GM12878 (cell line): ENCODE measurements at regions not wholly inside any gene's neighbourhood (a gene's known extent, or its start where the extent isn't known, plus 50 kb on each side); places are given as distances from the start of the nearest gene placed in this dataset.

Experiments
- ATAC-seq: fragments of 200-7000 bp; cut with Tn5 transposase; 3 replicates; pipeline ENCODE4 v1.9.1; 2020; ENCODE audit warnings: mild to moderate bottlenecking, moderate library complexity
- BruUV-seq: library from RNA; stranded (reverse); fragments of 400-500 nt; replicated peaks from 2 replicates; lab custom pipeline; 2021; lab: Mats Ljungman, UMichigan
- CTCF ChIA-PET: fragments of 300-600 bp; sonication (Branson Sonifier 250); formaldehyde crosslinking; extraction: SDS; loops from one replicate; lab custom pipeline; 2021; ENCODE audit warnings: inconsistent platforms; lab: Yijun Ruan, JAX
- POLR2A ChIA-PET: fragments of 350-600 bp; formaldehyde crosslinking; extraction: SDS; loops from one replicate; lab custom pipeline; 2021; ENCODE audit warnings: inconsistent platforms; lab: Charles Lee
- RAD21 ChIA-PET: fragments of 300-600 bp; sonication (Branson Sonifier 250); formaldehyde crosslinking; loops from one replicate; lab custom pipeline; 2023; ENCODE audit warnings: antibody characterized with exemption; ENCODE audit not compliant: unreplicated experiment; lab: Charles Lee
- SMC1A ChIA-PET: fragments of 300-600 bp; sonication (Branson Sonifier 250); formaldehyde crosslinking; loops from one replicate; lab custom pipeline; 2023; ENCODE audit not compliant: unreplicated experiment, uncharacterized antibody; lab: Charles Lee
- DNase-seq: peaks from one replicate; pipeline ENCODE4 v3.0.0-alpha.2; 2011; ENCODE audit warnings: low read depth, low spot score
- FAIRE-seq: peaks from 3 replicates; lab custom pipeline; 2011; peaks lifted over from hg19 to GRCh38; lab: Jason Lieb, UNC
- H2AFZ ChIP-seq: 2 replicates; pipeline ENCODE4 v1.6.0; 2011; ENCODE audit warnings: low read depth, low read length, control low read depth; ENCODE audit not compliant: control insufficient read depth
- H3K27ac ChIP-seq: 2 replicates; pipeline ENCODE4 v1.5.1; 2011; ENCODE audit warnings: control low read depth; ENCODE audit not compliant: control insufficient read depth, insufficient read depth
- H3K27me3 ChIP-seq, 2 experiments: replicated peaks in 1 of 2; 2 replicates each; pipeline versions ENCODE4 v1.6.0 to v1.6.1; 2011; ENCODE audit warnings: low read length in 1 of 2; ENCODE audit not compliant: control insufficient read depth in 2 of 2, insufficient read depth in 2 of 2
- H3K36me3 ChIP-seq, 2 experiments: 2 replicates each; pipeline ENCODE4 v1.5.1; 2011; ENCODE audit warnings: low read length in 1 of 2; ENCODE audit not compliant: control insufficient read depth in 2 of 2, insufficient read depth in 2 of 2
- H3K4me1 ChIP-seq: 2 replicates; pipeline ENCODE4 v1.6.1; 2011; ENCODE audit warnings: mild to moderate bottlenecking, low read length, moderate library complexity, mixed read lengths; ENCODE audit not compliant: control insufficient read depth, insufficient read depth
- H3K4me2 ChIP-seq: 2 replicates; pipeline ENCODE4 v1.6.0; 2011; ENCODE audit warnings: control low read depth; ENCODE audit not compliant: control insufficient read depth, insufficient read depth
- H3K4me3 ChIP-seq: fragments of 200-600 bp; sonication (generic); 2 replicates; pipeline ENCODE4 v1.5.1; 2016
- H3K79me2 ChIP-seq: 2 replicates; pipeline ENCODE4 v1.6.0; 2011; ENCODE audit warnings: low read length; ENCODE audit not compliant: control insufficient read depth, insufficient read depth
- H3K9ac ChIP-seq: 2 replicates; pipeline ENCODE4 v1.8.0; 2011; ENCODE audit warnings: low read length, control low read depth, mixed read lengths; ENCODE audit not compliant: control insufficient read depth, insufficient read depth
- H3K9me3 ChIP-seq: replicated peaks from 3 replicates; pipeline ENCODE4 v1.5.1; 2011; ENCODE audit warnings: mild to moderate bottlenecking, low read length; ENCODE audit not compliant: control insufficient read depth, insufficient read depth
- H4K20me1 ChIP-seq: 2 replicates; pipeline ENCODE4 v1.6.0; 2011; ENCODE audit not compliant: control insufficient read depth, insufficient read depth
- BACH1 ChIP-seq: fragments of 450-650 bp; IDR thresholded peaks from 2 replicates; pipeline ENCODE4 v1.6.1; 2017; ENCODE audit warnings: mild to moderate bottlenecking, borderline replicate concordance
- CHD4 ChIP-seq: fragments of 200-600 bp; sonication (generic); IDR thresholded peaks from 2 replicates; pipeline ENCODE4 v1.6.1; 2016; ENCODE audit warnings: mild to moderate bottlenecking
- CTCF ChIP-seq, 3 experiments: IDR thresholded peaks in 2 of 3; conservative IDR thresholded peaks in 1 of 3; 2 replicates each; pipeline ENCODE4 v1.5.1; 2011; ENCODE audit warnings: low read depth in 3 of 3, low read length in 3 of 3, mild to moderate bottlenecking in 3 of 3, control low read depth in 2 of 3, moderate library complexity in 2 of 3, inconsistent platforms in 1 of 3, mixed read lengths in 1 of 3; ENCODE audit not compliant: control insufficient read depth in 2 of 3, insufficient read depth in 1 of 3; ENCODE audit errors: extremely low read depth in 1 of 3
- EED ChIP-seq: sonication (generic); IDR thresholded peaks from 2 replicates; pipeline ENCODE4 v1.6.1; 2016; ENCODE audit warnings: antibody characterized with exemption, low read depth
- IKZF1 ChIP-seq: fragments of 450-650 bp; conservative IDR thresholded peaks from 2 replicates; pipeline ENCODE4 v1.6.1; 2017; ENCODE audit warnings: antibody characterized with exemption, mild to moderate bottlenecking
- KDM1A ChIP-seq: fragments of 200-600 bp; sonication (generic); IDR thresholded peaks from 2 replicates; pipeline ENCODE4 v1.6.1; 2016; ENCODE audit warnings: borderline replicate concordance
- MTA3 ChIP-seq: IDR thresholded peaks from 2 replicates; pipeline ENCODE4 v1.6.1; 2012; ENCODE audit warnings: low read length, inconsistent platforms, borderline replicate concordance
- NBN ChIP-seq: fragments of 450-650 bp; IDR thresholded peaks from 2 replicates; pipeline ENCODE4 v1.6.1; 2016
- NFYB ChIP-seq: IDR thresholded peaks from 2 replicates; pipeline ENCODE4 v1.6.1; 2011; ENCODE audit warnings: low read depth, mild to moderate bottlenecking, low read length, improper control_type of control experiment, moderate library complexity; ENCODE audit not compliant: insufficient read depth
- NR2C2 ChIP-seq: IDR thresholded peaks from 2 replicates; pipeline ENCODE4 v1.6.1; 2011; ENCODE audit warnings: borderline replicate concordance, low read depth; ENCODE audit not compliant: control insufficient read depth, insufficient read length
- PAX5 ChIP-seq: IDR thresholded peaks from 2 replicates; pipeline ENCODE4 v1.6.1; 2011; ENCODE audit warnings: low read depth, low read length, borderline replicate concordance
- RAD21 ChIP-seq: IDR thresholded peaks from 2 replicates; pipeline ENCODE4 v1.6.1; 2011; ENCODE audit warnings: mild to moderate bottlenecking, low read depth, low read length, moderate library complexity; ENCODE audit not compliant: insufficient read depth
- RB1 ChIP-seq: fragments of 450-650 bp; formaldehyde crosslinking; IDR thresholded peaks from 2 replicates; pipeline ENCODE4 v1.6.1; 2017; ENCODE audit warnings: mild to moderate bottlenecking, borderline replicate concordance
- SMC3 ChIP-seq: IDR thresholded peaks from 2 replicates; pipeline ENCODE4 v1.6.1; 2011; ENCODE audit warnings: low read length, improper control_type of control experiment, borderline replicate concordance
- SP1 ChIP-seq: IDR thresholded peaks from one replicate; pipeline ENCODE4 v1.6.1; 2011; ENCODE audit warnings: low read depth, low read length
- TCF12 ChIP-seq: IDR thresholded peaks from 2 replicates; pipeline ENCODE4 v1.6.1; 2011; ENCODE audit warnings: low read depth, mild to moderate bottlenecking, low read length
- ZNF622 ChIP-seq: fragments of 450-650 bp; IDR thresholded peaks from 2 replicates; pipeline ENCODE4 v1.6.1; 2017; ENCODE audit warnings: mild to moderate bottlenecking, inconsistent platforms
- ZZZ3 ChIP-seq: IDR thresholded peaks from 2 replicates; pipeline ENCODE4 v1.6.1; 2011; ENCODE audit warnings: low read depth; ENCODE audit not compliant: control insufficient read depth, insufficient read length
- WGBS: methylation state at CpG from one replicate; pipeline ENCODE4 v1.1.6; 2016; ENCODE audit warnings: low lambda C conversion rate; ENCODE audit not compliant: insufficient replicate concordance, insufficient coverage; ENCODE audit errors: missing lambda C conversion rate; 5-methylcytosine and 5-hydroxymethylcytosine counted together
- in situ Hi-C: fragments of 300-500 bp; cut with MboI; formaldehyde crosslinking; loops from 9 replicates; pipeline ENCODE4 v1.14.3; 2018; ENCODE audit warnings: mixed read lengths
- intact Hi-C: fragments of 100-400 bp; cut with micrococcal nuclease; formaldehyde crosslinking; loops from one replicate; pipeline ENCODE4 v1.14.2; 2022; ENCODE audit not compliant: unreplicated experiment
- TF ChIP-seq, protein P1 (sequence below): IDR thresholded peaks from 2 replicates; pipeline ENCODE4 v1.6.1; 2011; ENCODE audit warnings: borderline replicate concordance, low read depth, mild to moderate bottlenecking, moderate library complexity, low read length; ENCODE audit not compliant: insufficient read depth, poor library complexity, severe bottlenecking
- TF ChIP-seq, protein P2 (sequence below): fragments of 450-650 bp; IDR thresholded peaks from 2 replicates; pipeline ENCODE4 v1.6.1; 2016; ENCODE audit warnings: mild to moderate bottlenecking

DNA sequence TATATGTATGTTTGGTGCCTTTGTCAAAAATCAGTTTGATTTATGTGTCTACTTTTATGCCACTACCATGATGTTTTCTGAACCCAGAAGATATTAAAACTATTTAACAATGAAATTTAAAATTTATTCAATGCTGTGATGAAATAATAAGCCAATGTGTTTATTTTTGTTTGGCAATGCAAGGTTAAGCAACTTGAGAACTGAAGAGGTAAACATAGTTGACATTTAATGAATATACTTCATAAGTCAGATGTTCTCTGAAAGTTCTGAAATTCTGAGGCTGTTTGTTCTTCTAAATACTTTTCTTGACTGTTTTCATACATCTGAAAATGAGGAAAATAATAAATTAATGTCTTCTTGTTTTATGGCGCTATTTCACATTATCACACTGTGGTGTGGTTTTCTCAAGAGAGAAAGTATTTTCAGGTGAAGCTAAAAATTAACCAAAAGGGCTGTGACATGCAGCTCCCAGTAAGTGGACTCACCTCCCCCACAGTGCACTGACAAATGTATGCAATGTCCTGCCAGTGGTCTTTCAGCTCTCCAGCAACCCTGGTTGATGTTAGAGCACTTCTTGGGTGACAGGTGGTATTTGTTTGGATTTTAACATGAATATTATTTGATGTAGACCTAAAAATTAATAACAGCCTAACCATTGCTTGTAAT lies 863.6 kb upstream of the SALL3 start (continued):
- TF ChIP-seq TCF12 = no peak
- TF ChIP-seq PAX5 = no peak
- TF ChIP-seq, protein P1, sequence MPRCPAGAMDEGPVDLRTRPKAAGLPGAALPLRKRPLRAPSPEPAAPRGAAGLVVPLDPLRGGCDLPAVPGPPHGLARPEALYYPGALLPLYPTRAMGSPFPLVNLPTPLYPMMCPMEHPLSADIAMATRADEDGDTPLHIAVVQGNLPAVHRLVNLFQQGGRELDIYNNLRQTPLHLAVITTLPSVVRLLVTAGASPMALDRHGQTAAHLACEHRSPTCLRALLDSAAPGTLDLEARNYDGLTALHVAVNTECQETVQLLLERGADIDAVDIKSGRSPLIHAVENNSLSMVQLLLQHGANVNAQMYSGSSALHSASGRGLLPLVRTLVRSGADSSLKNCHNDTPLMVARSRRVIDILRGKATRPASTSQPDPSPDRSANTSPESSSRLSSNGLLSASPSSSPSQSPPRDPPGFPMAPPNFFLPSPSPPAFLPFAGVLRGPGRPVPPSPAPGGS = no peak
- no peak for TF ChIP-seq BACH1

DNA sequence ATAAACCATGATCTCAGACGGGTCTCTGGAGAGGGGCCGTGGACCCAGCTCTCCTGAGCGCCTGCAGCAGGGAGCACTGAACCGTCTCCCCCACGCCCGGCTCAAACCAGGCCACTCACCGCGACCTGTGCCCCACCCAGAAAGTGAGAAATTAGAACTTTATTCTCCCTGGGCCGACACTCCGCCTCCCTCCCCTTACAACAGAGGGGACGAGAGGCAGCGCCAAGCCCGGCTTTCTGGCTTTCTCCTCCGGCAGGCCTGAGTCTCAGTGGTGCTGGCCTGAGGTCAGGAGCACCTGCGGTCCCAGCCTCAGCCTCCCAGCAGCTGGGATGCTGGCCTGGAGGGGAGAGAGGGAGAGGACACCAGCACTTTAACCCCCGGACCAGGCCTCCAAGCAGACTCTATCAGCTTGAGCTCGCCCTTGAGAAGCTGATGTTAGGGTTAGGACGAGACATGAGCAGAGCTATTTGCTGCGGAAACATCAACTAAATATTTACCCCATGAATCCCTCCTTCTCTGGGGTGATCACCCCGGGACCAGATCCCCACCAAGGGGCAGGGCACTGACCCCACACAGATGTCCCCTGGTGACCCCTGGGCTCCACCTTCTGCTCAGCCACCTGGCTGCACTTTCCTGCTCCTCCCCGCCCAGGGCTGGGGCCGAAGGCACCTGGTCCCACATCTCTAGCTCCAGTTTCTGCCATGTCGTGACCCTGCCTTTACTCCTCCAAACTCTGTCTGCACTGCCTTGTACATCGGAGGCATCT lies 856.3 kb upstream of the SALL3 start:
- H3K9ac ChIP-seq = no peak overlapping the region
- in situ Hi-C loops = no loop called here
- no peak overlapping the region for H3K4me3 ChIP-seq
- POLR2A ChIA-PET = no interaction called here
- no peak overlapping the region for H3K27ac ChIP-seq
- H2AFZ ChIP-seq = no peak overlapping the region
- SMC1A ChIA-PET = no interaction called here
- WGBS = 28% methylated on average over 23 of the region's 24 CpGs
- BruUV-seq = no TSS peak
- H4K20me1 ChIP-seq = no peaks in the 10 kb centered on the region
- peaks cover 2% of the 10 kb centered on the region; the same call in 1 of the 3 replicates for H3K9me3 ChIP-seq
- FAIRE-seq = no peak
- RAD21 ChIA-PET = no interaction called here
- no peaks in the 10 kb centered on the region for H3K27me3 ChIP-seq
- no peak overlapping the region for H3K4me2 ChIP-seq
- CTCF ChIA-PET = no interaction called here
- no peaks in the 10 kb centered on the region for H3K36me3 ChIP-seq
- no peaks in the 10 kb centered on the region for H3K79me2 ChIP-seq
- no peaks in the 10 kb centered on the region for H3K4me1 ChIP-seq
- intact Hi-C loops = no loop called here
- ATAC-seq = no peak
- DNase-seq = no peak
- TF ChIP-seq ZZZ3 (no peak), CHD4 (no peak), SMC3 (no peak), EED (no peak), SP1 (no peak), RB1 (no peak), MTA3 (no peak), IKZF1 (no peak), CTCF (IDR thresholded peaks at IDR 0.05 in 2 of 3, conservative IDR thresholded peaks at IDR 0.05 in 1 of 3; ENCODE audit: control insufficient read depth in 2 of 3, extremely low read depth in 1 of 3, insufficient read depth in 1 of 3, low read depth in 3 of 3, low read length in 3 of 3) (no peak), RAD21 (no peak), NBN (no peak), KDM1A (no peak), NFYB (no peak), NR2C2 (no peak), ZNF622 (no peak)
- TF ChIP-seq, protein P2, sequence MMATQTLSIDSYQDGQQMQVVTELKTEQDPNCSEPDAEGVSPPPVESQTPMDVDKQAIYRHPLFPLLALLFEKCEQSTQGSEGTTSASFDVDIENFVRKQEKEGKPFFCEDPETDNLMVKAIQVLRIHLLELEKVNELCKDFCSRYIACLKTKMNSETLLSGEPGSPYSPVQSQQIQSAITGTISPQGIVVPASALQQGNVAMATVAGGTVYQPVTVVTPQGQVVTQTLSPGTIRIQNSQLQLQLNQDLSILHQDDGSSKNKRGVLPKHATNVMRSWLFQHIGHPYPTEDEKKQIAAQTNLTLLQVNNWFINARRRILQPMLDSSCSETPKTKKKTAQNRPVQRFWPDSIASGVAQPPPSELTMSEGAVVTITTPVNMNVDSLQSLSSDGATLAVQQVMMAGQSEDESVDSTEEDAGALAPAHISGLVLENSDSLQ = no peak
